HG03159 (cell line): ENCODE measurements at regions not wholly inside any gene's neighbourhood (a gene's known extent, or its start where the extent isn't known, plus 50 kb on each side); places are given as distances from the start of the nearest gene placed in this dataset.
"Not testable (repeated sequence)": the region's sequence is repeated elsewhere in the genome, so short reads cannot be mapped to it uniquely, and the experiment has no call there.

ENCODE experiments used
- ATAC-seq: cut with Tn5 transposase; IDR thresholded peaks from one replicate; pipeline ENCODE4 v1.9.1; 2021; ENCODE audit warnings: mild to moderate bottlenecking, moderate library complexity; ENCODE audit not compliant: unreplicated experiment

DNA sequence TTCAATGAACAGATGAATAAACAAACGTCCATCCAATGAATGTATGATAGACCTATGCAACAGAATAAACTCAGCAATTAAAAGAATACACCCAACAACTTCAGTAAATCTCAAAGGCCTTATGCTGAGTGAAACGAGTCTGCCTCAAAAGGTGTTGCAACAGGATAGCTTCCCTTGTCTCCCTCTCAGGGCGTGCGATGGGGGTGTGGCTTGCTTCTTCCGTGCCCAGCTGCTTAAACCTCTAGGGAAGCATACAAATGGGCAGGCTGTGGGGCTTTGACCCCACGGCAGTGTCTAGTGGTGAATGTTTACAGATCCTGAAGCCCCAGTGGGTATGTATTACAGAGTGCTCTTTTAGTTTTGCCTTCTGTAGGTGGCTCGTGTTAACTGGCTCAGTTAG is 87.0 kb upstream of the CCL21 start:
- ATAC-seq, result no peak

DNA sequence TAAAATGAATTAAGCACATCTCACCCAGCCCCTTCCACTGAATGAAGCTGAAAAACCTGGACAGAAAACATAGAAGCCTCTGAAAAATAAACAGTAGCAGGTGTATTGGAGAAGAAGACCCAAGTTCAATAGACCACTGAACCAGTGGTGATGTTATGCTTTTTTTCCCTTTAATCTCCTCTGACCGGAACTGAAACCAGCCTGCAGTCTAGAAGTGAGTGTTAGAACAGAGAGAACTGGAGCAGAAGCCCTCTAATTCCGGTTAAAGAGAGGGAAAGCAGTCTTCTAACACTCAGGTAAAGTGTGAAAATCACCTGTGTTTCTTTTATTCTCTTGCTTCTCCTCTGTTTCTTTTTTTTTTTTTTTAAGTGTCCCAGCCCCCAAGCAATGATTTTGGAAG is 83.5 kb upstream of the CCL21 start:
- no peak for ATAC-seq

DNA sequence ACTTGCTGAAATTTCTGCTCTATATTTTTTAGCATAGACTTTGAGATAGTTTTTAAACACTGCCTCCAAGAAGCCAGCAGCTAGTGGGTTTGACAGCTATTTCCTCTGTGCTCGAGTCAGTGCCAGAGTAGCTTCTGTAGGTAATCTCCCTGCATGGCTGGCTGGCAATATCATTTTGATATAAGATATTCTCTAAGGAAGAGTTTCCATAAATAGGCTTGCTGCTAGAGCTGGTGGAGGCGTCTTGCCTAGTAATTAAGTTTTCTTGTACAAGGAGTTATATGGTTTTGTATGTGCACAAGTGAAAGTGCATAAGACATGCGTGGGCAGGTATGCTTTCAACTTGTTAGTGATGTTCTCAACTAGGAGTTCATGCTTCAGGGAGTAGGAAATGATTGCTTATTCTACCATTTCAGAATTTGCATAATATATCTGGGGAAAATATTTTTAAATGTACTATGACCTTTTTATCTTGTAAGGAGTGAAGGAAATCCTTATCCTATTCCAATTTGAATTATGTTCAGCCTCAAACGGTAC is 74.1 kb upstream of the CCL21 start:
- ATAC-seq, result no peak

DNA sequence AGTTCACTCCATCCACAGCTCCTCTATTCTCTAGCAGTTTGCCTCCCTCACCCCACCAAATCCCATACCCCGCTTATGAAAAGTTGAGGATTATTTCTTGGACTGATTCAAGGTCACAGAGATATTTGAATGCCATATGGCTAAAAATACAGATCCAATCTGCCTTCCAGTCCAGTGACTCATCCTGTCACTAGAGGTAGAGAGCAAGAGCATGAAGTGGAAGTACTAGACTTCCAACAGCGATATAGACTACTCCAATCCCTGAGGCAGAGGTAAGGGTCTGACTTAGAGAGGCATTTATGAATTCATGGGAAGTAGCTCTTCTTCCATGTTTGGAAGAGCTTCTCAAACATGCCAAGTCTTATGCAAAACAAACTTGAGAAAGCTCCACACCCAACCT is 72.4 kb upstream of the CCL21 start:
- no peak for ATAC-seq

DNA sequence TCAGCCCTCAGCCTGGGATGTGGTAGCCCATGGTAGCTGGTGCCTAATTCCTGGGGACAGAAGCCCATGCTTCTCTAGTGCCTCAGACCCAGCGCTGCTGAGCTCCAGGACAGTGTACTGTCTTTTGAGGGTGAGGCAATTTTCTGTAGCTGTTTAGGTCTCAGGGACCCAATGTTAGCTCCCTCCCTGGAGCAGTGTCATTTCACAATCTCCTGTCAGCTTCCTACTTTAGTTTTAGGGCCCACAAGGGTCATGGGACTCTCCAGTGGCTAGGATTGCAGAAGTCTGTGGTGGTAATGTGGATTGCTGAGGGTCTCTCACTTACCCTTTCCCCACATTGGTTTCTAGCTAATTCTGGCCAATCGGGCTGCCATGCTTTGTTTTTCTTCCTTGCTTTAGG is 67.7 kb upstream of the CCL21 start:
- no peak for ATAC-seq

DNA sequence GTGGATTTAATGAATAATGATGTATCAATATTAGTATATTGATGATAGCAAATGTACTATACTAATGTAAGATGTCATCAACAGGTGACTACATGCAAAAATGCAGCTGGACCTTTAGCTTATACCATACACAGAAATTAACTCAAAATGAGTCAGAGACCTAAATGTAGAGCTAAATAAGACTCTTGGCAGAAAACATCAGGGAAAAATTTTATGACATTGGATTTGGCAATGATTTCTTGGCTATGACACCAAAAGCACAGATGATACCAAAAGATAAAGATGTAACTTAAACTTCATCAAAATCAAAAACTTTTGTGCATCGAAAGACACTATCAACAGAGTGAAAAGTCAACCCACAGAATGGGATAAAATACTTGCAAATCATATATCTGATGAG is 64.0 kb upstream of the CCL21 start:
- ATAC-seq, result no peak

DNA sequence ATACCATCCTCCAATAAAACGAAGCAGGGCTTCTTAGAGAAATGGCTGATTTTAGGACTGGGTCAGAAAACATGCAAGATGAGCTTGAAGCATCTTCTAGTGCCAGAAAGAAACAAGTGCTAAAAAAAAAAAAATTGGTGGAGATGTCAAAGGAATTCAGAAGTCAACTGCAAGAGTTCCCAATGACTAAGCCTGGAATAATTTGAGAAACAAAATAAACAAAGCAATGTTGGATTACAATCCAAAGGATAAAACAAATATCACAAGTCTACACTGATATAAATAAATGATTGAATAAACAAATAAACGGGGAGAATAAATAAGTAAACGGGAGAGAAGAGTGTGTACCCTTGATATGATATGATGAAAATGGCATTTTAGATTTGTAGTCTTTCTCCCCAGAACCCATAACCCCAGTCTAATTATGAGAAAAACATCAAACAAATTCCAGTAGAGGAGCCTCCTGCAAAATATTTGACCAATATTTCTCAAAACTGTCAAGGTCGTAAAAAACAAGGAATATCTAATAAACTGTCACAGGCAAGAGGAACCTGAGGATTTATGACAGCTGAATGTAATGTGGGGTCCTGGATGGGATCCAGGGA is 63.5 kb upstream of the CCL21 start:
- no peak for ATAC-seq

DNA sequence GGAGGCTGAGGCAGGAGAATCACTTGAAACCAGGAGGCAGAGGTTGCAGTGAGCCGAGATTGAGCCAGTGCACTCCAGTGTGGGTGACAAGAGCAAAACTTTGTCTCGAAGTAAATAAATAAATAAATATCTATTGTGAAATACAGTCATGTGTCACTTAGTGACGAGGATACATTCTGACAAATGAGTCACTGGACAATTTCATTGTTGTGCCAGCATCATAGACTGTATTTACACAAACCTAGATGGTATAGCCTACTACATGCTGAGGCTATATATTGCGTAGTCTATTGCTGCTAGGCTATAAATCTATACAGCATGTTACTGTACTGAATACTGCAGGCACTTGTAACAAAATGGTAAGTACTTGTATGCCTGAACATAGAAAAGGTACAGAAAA is 61.1 kb upstream of the CCL21 start:
- no peak for ATAC-seq

DNA sequence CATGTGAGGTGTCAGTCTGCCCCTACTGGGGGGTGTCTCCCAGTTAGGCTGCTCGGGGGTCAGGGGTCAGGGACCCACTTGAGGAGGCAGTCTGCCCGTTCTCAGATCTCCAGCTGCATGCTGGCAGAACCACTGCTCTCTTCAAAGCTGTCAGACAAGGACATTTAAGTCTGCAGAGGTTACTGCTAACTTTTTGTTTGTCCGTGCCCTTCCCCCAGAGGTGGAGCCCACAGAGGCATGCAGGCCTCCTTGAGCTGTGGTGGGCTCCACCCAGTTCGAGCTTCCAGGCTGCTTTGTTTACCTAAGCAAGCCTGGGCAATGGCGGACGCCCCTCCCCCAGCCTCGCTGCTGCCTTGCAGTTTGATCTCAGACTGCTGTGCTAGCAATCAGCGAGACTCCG is 57.2 kb upstream of the CCL21 start:
- not testable (repeated sequence) for ATAC-seq

DNA sequence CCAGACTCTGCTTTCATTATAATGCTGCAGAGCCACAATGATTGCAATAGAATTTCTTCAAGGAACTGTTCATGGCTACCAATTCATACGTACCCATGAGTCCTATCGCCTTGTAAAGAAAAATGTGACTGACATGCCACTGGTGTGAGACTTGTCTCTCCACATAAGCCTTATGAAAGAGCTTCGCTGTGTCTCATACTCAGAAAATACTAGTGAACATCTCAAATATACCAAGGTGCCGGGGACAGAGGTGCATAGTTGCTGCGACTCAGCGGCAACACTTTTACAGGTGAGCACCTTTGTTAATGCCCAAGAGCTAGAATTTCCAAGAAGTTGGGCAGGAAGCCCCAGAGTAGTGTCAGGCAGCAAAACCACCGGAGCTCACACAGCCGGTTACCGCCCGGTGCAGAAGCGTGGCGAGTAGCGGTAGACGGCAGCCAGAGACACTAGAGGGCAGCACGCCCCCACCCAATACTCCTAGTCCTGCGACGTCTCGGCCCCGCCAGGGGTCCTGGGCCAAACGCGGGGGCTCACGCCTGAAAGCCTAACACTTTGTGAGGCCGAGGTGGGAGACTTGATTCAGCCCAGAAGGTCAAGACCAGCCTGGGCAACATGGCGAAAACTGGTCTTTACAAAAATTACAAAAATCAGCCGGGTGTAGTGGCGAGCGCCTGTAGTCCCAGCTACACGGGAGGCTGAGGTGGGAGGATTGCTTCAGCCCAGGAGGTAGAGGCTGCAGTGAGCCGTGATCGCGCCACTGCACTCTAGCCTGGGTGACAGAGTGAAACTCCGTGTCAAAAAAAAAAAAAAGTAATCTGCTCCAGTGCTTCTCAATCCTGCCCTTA is 50.5 kb upstream of the CCL21 start:
- ATAC-seq, result not testable (repeated sequence)
